ENCODE measurements at regions not wholly inside any gene's neighbourhood (a gene's known extent, or its start where the extent isn't known, plus 50 kb on each side); places are given as distances from the start of the nearest gene placed in this dataset.

DNA sequence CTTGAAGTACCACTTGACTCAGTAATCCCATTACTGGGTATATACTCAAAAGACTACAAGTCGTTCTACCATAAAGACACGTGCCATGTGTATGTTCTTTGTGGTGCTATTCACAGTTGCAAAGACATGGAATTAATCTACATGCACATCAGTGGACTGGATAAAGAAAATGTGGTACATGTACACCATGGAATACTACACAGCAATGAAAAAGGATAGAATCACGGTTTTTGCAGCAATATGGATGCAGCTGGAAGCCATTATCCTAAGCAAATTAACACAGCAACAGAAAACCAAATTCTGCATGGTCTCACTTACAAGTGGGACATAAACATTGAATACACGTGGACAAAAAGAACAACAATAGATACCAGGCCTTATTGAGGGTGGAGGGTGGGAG, 583.4 kb upstream of the CELF2 start:
- 0 out of 2 replicates have a peak, but pooled peaks have one; percentile 37 for TF ChIP-seq ZNF8 (CRISPR knock-in tag; IDR thresholded peaks at IDR 0.05)
- TF ChIP-seq, protein P1, sequence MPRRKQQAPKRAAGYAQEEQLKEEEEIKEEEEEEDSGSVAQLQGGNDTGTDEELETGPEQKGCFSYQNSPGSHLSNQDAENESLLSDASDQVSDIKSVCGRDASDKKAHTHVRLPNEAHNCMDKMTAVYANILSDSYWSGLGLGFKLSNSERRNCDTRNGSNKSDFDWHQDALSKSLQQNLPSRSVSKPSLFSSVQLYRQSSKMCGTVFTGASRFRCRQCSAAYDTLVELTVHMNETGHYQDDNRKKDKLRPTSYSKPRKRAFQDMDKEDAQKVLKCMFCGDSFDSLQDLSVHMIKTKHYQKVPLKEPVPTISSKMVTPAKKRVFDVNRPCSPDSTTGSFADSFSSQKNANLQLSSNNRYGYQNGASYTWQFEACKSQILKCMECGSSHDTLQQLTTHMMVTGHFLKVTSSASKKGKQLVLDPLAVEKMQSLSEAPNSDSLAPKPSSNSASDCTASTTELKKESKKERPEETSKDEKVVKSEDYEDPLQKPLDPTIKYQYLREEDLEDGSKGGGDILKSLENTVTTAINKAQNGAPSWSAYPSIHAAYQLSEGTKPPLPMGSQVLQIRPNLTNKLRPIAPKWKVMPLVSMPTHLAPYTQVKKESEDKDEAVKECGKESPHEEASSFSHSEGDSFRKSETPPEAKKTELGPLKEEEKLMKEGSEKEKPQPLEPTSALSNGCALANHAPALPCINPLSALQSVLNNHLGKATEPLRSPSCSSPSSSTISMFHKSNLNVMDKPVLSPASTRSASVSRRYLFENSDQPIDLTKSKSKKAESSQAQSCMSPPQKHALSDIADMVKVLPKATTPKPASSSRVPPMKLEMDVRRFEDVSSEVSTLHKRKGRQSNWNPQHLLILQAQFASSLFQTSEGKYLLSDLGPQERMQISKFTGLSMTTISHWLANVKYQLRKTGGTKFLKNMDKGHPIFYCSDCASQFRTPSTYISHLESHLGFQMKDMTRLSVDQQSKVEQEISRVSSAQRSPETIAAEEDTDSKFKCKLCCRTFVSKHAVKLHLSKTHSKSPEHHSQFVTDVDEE (CRISPR knock-in tag; IDR thresholded peaks at IDR 0.05): no peak
- TF ChIP-seq, protein P2, sequence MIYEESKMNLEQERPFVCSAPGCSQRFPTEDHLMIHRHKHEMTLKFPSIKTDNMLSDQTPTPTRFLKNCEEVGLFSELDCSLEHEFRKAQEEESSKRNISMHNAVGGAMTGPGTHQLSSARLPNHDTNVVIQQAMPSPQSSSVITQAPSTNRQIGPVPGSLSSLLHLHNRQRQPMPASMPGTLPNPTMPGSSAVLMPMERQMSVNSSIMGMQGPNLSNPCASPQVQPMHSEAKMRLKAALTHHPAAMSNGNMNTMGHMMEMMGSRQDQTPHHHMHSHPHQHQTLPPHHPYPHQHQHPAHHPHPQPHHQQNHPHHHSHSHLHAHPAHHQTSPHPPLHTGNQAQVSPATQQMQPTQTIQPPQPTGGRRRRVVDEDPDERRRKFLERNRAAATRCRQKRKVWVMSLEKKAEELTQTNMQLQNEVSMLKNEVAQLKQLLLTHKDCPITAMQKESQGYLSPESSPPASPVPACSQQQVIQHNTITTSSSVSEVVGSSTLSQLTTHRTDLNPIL (CRISPR knock-in tag; IDR thresholded peaks at IDR 0.05; ENCODE audit: low read depth): no peak
- no peak for ATAC-seq

DNA sequence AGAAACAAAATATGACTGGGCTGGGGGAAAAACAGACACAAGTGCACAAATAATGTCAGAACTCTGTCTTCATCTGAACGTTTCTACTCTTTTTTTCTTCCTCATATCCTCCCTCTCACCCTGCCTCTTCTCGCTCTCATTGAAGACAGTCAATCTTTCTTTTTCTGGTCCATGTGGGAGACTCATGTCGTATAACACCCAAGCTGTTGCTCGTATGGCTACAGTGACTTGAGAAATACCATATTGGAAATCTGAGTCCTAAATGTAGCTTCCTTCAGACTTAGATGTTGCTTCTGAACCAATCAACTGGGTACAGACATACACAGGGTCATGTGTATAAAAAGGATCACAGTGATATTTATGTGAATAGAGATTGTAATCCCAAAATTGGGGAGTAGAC, 579.8 kb upstream of the CELF2 start:
- no peak for ATAC-seq

DNA sequence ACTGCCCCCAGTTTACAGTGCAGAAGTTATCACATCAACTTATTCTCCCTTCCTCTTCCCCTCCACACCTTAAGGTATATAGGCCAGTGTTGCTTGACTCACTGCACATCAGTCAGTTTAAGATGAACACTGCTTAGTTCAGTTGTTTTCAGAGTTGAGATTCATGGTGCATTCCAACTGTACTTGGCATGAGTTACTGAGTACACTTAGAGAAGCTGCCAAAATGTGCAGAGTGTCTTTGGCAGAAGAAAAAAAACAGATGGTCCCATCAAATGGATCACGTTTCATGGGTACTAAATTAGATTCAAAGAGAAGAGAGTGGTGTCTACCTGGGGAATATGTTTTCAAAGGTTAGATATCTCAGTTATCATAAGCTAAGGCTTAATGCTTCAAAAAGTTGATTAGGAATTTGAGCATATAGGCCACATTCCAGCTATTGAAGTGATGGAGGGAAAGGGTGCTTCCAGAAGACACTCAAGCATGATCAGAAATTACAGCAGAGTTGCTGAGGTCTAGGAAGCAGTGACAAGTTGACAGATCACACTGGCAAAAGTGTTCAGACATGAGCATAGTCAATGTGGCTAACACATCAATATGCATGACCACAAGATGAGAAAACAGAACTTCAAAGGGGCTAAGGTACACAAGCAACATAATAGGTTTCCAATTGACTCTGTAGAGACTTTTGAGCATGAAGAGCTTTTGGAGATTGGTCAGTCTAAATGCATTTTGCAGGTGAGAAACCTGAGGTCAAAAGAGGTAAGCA, 579.2 kb upstream of the CELF2 start:
- TF ChIP-seq ISL1 (CRISPR knock-in tag; IDR thresholded peaks at IDR 0.05) (no peak), ZNF70 (CRISPR knock-in tag; IDR thresholded peaks at IDR 0.05) (no peak), ZNF8 (CRISPR knock-in tag; IDR thresholded peaks at IDR 0.05) (no peak), ZFP30 (CRISPR knock-in tag; IDR thresholded peaks at IDR 0.05) (no peak), SNAI2 (CRISPR knock-in tag; IDR thresholded peaks at IDR 0.05) (no peak), RARB (CRISPR knock-in tag; IDR thresholded peaks at IDR 0.05) (no peak), GLIS3 (CRISPR knock-in tag; IDR thresholded peaks at IDR 0.05) (no peak), ZC3H10 (CRISPR knock-in tag; IDR thresholded peaks at IDR 0.05) (no peak)
- TF ChIP-seq, protein P1 (CRISPR knock-in tag; IDR thresholded peaks at IDR 0.05): no peak
- TF ChIP-seq, protein P3, sequence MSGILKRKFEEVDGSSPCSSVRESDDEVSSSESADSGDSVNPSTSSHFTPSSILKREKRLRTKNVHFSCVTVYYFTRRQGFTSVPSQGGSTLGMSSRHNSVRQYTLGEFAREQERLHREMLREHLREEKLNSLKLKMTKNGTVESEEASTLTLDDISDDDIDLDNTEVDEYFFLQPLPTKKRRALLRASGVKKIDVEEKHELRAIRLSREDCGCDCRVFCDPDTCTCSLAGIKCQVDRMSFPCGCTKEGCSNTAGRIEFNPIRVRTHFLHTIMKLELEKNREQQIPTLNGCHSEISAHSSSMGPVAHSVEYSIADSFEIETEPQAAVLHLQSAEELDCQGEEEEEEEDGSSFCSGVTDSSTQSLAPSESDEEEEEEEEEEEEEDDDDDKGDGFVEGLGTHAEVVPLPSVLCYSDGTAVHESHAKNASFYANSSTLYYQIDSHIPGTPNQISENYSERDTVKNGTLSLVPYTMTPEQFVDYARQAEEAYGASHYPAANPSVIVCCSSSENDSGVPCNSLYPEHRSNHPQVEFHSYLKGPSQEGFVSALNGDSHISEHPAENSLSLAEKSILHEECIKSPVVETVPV (CRISPR knock-in tag; IDR thresholded peaks at IDR 0.05): no peak
- no peak for ATAC-seq

More for the DNA sequence above, 579.8 kb upstream of the CELF2 start:
- TF ChIP-seq ISL1 (CRISPR knock-in tag; IDR thresholded peaks at IDR 0.05) (no peak), PPARA (CRISPR knock-in tag; IDR thresholded peaks at IDR 0.05; ENCODE audit: borderline replicate concordance) (no peak), TOX (CRISPR knock-in tag; IDR thresholded peaks at IDR 0.05; ENCODE audit: borderline replicate concordance) (no peak), BACH2 (CRISPR knock-in tag; IDR thresholded peaks at IDR 0.05; ENCODE audit: borderline replicate concordance) (no peak), CSDC2 (CRISPR knock-in tag; IDR thresholded peaks at IDR 0.05) (no peak), ZNF565 (CRISPR knock-in tag; conservative IDR thresholded peaks at IDR 0.05; ENCODE audit: low read depth) (no peak), ZNF8 (CRISPR knock-in tag; IDR thresholded peaks at IDR 0.05) (no peak), OSR1 (CRISPR knock-in tag; IDR thresholded peaks at IDR 0.05) (no peak)
- TF ChIP-seq, protein P1 (CRISPR knock-in tag; IDR thresholded peaks at IDR 0.05): no peak
- TF ChIP-seq, protein P2 (CRISPR knock-in tag; IDR thresholded peaks at IDR 0.05; ENCODE audit: low read depth): no peak
